ENCODE measurements at regions not wholly inside any gene's neighbourhood (a gene's known extent, or its start where the extent isn't known, plus 50 kb on each side); places are given as distances from the start of the nearest gene placed in this dataset.

DNA sequence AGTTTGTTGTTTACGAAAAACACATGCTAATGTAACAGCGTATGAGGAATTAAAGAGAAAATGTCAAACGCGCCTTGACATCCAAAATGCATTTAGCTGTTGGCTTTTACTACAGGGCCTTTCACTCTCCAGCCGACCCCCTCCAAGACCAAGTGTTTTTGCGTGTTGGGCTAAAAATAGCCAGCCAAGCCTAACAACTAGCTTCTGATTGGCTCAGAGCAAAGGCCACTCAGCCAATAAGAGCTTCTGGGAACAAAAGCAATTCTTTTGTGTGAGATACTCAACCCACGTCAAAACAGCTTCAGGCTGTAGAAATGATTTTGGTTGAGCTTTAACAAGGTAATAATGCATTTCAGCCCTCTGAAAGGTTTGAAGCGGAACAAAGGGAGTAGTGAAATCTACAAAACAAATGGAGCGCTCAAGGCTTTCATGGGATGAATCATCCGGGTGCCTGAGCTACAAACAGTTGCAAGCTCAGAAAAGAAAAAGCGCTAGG lies 198.7 kb upstream of the DCN start:
- peak; percentile 91 for DNase-seq

DNA sequence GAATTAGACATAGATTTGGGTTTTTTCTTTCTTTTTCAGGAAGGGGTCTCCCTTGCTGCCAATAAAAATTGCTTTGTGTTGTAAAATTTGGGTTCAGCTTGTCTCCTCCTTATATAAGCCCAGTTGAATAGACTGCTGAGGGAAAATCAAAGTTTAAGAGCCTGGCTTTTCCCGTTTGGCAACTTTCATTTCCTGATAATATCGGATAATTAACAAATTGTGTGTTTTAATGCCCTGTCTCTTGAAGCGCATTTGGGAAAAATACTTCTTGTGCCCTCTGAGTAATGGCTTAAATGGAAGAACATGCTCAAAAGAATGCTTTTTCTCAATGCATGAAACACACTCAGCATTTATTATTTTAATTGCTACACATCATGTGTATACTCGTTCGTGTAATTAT lies 198.0 kb upstream of the DCN start:
- no peak for DNase-seq

DNA sequence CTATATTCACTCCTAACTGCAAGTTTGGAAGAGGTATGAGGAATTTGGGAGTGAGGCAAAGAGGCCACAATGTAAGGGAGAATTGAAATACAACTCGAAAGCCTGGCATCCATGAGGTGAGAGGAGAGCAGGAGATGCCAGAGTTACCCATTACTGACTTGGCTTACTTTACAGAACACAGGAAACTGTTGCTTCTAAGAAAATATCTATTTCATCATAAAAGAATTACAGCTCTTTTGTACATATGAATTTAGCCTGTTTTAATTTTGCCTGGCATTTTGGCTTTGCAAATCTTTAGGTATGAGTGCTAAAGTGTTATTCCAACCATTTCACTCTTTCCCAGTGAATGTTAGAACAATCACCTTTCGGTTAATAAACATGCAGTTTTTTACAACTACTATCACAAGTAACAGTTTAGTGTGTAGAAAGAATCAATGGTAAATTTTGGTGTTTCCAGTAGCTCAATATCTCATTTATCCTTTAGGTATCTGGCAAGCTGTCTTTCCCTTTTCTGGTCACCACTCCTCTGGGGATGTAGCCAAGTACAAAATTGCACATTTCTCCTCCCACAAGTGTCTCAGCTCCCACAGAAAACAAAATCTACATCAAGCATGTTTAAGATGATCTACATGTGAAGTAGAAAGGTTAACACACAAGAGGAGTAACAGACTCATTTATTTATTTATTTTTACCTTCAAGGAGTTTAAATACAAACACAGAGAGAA lies 196.6 kb upstream of the DCN start:
- DNase-seq, result no peak

DNA sequence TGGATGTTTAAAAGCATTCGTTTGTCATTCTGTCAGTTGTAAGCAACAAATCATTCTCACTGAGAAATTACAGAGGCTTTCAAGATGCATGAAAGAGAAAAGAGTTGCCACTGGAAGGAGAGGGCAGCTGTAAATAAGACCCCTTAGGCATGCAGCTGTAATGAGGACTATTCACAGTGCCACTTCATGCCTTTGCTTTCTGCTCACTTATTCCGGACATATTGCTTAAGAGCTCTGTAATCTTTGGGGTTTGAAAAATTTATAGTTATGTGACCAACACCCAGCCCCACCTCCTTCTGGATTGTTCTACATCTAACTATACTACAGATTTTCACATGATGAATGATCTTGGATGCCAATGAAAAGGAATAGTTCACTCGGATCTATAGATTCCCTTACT lies 194.8 kb upstream of the DCN start:
- DNase-seq, result no peak

DNA sequence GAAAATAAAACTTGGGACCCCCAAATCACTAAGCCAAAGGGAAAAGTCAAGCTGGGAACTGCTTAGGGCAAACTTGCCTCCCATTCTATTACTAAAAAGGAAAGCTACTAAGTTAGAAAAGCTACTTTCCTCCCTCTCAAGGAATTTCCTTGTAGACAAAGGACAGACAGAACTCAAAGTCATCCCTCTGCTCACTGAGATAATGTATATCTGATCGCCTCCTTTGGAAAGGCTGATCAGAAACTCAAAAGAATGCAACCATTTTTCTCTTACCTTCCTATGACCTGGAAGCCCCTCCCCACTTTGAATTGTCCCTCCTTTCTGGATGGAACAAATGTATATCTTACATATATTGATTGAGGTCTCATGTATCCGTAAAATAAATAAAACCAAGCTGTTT lies 190.5 kb upstream of the DCN start:
- DNase-seq, result no peak

DNA sequence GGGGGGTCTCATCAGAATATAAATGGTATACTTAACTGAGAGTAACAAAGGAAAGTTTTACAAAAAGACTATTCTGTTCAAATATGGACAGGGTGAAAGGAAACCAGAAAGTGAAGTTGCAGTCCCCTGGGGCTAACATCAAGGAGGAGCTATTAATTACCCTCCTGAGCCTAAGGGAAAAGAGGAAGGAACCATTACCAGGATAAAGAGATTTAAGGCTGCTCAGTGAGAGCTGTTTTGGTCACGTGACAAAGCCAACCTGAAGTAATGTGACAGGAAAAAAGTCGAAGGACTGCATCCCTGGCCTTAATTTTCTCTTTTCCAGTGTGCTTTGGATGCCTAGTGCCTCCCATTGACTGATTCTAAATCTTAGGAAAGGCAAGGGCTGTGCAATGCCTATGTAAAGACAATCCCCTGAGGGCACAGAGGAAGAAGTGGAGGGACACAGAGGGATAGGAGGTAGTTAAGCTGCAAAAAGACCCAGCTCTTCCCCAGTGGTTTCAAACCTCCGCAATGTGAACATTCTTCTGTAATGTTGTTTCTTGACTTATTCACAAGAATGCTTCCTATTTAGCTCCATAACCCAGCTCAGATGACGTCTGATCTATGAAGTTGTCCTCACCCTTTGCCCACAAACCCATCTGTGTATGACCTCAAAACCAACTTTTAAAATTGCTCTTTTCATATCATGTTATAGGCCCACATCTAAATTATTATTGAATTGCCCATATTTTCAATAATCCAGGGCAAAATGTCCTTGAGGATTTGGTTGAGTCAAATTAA lies 187.7 kb upstream of the DCN start:
- DNase-seq, result no peak

DNA sequence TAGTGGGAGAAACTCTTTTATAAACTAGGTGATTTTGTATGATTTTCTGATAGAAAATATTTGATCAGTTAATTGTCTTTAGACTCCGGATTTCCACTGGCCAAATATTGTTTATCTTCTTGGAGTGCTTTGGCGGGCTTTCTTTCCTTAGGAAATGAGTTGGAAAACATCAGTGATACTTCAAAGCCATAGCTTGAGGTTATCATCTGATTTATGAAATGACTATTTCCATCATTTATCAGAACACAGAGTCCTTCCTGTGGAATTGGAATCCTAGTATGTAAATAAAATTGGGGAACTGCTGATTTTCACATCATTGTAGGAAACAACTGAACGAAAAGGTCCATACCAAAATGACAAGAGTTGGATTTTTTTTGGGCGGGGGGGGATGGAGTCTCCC lies 186.0 kb upstream of the DCN start:
- DNase-seq, result no peak

DNA sequence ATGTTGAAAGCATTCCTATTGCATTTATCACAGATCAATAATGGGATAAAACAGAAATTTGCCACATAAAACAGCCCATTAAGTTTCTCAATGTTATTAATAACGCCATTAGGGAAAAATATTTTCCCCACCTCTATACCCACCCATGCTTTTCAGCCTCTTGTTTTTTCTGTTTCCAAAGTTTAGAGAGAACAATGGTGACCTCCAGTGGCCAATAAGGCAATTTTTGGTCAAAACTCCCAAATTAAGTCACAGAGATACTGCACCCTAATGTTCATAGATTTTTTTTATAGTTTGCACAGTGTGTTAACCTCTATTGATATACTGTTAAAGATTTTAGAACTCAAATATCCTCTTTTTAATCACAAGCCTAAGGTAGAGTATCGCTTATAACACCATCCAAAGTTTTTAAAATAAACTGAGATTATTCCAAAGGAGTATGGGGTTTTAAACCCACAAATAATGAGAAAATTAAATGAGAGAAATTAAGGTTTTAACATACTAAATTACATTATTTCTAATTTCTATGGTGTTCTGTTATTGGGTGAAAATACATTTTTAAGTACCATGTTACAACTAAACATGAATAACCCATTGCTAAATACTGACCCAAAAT lies 184.7 kb upstream of the DCN start:
- peak; percentile 31 for DNase-seq

DNA sequence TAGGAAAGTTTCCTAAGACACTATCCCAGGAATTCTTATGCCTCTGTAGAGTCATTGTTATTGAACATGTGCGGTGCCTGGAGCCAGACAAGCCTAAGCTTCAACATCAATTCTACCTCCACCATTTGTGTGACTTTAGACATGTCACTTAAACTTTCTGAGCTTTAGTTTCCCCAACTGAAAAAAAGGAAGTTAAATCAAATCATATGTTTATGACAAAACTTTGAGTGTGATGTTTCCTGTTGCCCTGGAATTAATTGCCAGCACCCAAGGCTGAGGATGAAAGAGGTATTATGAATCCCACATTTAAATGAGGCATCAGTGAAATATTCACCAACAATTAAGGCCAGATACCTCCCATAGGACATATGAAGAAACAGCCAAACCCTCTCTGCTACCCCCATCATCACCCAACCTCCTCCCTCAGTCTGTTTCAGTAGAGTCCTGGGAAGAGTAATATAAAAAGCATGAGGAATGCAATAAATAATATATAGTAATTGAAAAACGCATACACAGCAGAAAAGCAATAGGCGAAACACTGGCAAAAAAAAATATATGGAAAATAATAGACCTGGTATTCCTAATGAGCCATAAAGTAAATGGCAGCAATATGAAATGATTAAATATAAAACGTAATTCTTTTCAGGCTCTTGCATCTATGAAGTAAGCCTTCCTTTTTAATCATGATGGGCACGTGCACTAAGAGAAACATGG lies 182.0 kb upstream of the DCN start:
- no peak for DNase-seq

DNA sequence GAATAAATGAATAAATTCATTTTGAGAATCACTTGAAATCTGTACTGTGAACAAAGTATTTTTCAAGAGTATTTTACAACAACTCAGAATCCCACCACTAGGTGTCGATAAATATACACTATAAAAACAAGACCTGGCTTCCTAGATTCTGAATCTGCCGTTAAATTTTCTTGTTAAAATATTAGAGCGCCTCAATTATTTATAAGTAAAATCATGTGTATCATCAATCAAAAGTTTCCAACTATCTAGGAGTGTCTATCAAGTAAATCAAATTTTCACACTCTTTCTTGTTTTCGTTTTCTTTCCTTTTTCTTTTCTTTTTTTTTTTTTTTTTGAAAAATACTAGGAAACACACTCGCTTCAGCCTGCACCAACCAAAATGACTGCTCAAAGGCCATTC lies 179.2 kb upstream of the DCN start:
- peak; percentile 70 for DNase-seq

DNA sequence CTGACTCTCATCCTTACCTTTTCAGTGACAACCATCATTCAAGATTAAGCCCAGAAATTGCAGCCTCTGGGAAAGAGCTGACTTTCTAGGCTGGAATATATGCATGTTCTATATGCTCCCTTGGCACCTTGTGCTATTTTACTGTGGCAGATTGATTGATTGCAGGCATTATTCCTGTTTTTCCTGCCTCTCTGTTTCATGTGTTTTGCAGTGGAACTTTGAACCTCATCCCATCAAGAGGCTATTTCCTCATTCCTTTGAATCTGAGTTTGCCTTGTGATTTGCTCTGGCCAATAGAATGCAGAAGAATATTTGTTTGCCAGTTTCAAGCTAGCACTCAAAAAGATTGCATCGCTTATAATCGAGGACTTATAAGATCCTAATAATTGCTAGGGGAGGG lies 174.8 kb upstream of the DCN start:
- no peak for DNase-seq

DNA sequence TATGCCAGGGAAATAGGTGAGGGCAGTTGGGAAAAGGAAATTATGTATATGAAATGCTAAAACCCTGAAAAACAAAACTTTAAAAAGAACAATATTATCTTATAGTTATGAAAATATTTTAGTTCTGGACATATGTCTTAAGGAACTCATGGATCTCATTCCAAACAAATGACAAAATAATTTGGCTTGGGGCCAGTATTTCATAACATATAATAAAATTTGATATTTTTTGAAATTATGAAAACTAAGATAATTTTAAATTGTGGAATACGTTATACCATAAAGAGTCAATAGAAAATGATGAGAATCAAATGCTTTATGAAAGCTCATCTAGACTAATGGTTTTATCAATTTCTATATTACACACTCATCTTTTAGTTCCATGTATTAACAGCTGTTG lies 173.8 kb upstream of the DCN start:
- DNase-seq, result no peak

DNA sequence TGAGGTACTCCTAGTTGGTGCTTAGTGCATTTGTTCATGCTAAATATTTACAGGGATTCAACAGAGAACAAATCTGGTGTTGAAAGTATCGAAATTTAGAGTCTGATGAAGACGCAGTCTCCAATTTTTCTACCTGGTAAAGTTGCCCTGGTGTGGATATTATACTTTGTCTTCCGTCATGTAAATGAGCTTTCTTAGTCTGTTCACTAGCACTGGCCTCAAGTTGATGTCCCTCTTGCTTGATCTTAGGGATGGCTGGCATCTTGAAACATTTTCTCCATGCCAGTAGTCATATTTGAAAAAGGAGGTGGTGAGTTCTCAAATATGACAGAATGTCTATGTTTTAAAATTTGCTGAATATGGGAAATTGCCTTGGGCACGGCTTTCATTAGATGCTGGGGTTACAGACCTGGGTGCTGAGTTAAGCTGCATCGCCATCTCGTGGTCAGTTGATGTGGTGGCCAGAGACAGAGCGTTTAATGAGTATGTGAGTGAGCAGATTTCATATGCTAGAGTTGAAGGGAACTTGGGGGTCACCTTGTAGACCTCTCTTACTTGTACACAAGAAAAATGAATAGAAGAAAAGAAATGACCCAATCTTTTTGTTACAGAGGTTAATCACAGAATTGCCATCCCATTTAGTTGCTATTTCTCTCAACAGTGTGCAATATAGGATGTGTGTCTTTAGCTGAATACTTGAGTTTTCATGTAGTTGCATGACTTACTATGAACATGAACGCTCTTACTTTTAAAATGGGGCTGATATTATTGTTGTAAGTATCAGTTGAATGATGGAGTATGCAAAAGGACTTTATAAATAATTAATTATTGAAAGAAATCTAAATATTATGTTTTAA lies 172.8 kb upstream of the DCN start:
- peak; percentile 82 for DNase-seq

DNA sequence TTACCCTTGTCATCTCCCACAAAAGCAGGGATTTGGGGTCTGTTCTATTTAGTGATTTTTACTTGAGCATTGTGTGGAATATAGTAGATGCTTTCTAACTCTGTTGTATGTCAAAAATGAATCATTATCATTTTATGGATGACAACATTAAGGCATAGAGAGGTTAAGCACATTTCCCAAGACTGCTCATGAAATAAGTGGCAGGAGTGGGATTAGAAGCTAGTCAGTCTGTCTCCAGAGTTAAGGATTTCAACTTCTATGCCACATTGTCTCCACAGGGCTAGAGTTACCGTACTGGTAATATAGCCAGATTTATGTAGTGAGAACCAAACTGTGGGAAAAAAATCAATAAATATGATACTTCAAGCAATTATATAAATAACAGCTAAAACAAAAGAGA lies 170.6 kb upstream of the DCN start:
- DNase-seq, result no peak

DNA sequence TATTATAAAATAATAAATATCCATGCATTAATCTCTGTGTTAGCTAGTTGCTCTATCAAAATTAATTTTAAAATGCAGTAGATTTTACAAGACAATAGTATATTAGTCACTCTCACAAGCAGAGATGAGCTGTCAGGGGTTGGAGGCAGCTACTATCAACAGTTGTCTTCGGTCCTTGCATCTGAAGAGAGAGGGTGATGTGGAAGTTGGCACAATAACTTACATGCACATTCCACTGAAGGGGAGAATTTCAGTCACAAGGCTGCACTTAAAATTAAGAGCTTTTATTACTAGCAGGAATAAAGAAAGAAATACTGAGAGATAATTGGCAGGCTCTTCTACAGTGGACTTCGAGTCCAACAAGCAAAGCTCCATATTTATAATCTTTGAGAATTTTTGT lies 166.9 kb upstream of the DCN start:
- DNase-seq, result no peak

DNA sequence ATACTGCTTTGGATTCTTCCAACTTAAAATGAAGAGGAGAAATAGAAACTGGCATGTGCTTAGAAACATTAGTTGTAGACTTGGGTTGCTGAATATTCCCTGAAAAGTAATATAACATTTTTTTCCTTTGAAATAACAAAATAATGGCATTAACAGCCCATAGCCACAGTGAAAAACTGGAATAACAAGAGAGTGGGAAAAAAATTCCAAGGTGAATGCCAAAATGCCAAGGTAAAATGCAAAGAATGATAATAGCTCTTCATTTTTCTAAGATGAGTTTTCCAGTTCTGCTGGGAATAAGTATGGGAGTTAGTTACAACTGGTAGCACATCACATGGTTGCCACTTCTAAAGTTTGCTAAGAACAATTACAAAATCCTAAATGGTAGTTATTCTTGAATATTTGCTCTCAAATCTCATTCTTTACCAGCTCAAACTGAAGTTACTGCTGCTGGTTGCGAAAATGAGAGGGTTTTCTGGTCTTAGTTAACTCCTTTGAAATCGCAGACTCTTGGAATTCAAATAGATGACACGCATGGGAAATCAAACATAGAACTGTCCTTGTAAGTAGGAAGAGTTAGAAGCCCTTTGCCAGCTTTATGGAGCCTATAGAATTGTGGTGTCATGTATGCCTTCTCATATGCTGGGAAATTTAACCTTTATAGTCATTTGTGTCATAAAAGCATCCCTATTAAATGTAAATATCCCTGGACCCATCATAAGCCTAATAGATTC lies 165.0 kb upstream of the DCN start:
- DNase-seq, result no peak

DNA sequence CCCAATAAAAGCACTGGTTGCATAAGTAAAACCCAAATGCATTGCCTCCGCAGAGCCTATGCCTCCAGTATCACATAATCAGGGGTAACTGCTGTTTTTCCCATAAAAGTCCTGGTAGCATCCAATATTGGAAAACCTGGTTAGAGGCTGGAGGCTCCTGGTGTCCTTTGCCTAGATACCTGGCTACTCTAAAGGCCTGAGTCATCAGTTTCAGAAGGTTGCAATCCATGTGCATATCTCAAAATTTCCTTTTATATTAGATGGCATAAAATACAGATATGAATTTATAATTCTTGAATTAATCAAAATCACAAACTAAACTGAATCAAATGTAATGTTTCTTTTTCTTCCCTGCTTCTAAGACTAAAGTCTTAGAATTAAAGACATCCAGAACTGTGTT lies 164.2 kb upstream of the DCN start:
- no peak for DNase-seq

DNA sequence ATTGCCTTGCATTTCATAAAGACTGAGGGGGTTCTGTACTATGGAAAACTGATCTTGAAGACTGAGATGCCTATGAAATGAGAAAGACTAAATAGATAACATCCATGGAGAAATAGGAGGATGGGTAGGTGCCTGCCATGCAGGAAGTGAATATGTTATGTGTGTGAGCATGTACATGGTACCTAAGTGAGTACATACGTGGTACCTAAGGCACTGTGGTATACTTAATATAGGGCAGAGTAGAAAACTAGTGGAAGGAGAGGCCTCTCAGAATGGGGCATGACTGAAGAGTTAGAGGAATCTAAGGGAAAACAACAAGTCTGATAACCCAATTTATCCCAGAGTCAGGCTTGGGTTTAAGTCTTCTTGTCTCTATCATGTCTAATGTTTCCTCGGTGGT lies 161.8 kb upstream of the DCN start:
- DNase-seq, result no peak

DNA sequence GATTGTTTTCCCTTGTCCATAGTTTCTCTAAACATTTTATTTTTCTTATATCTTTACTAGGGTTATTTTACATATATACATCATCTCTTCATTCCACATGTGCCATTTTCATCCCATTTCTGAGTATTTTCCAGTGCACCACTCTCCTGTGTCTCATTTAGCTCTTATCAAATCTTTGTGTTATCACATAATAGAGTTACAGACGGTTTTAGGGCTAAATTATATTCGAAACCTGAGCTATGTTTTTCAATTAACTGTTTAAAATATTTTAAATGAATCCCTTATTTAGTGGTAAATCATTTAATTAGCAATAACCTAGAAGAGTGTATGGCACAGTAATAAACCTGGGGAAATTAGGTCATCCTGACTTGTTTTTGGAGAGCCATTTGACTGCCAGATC lies 160.4 kb upstream of the DCN start:
- no peak for DNase-seq

DNA sequence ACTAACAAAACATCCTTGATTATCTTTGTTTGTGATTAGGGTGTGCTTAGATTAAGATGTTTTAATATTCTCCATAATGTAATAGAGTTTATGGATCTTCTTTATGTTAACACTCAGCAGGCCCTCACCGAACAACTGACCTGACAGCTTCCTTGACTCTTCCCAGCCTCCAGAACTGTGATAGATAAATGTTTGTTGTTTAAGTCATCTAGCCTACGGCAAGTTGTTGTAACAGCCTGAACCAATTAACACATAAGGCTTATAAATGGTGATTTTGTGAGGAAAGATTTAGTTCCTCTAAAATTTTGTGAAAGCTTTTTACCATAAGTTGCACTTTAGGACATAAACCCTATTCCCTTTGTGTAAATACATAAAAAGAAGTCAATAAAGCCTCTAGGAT lies 156.5 kb upstream of the DCN start:
- DNase-seq, result no peak

DNA sequence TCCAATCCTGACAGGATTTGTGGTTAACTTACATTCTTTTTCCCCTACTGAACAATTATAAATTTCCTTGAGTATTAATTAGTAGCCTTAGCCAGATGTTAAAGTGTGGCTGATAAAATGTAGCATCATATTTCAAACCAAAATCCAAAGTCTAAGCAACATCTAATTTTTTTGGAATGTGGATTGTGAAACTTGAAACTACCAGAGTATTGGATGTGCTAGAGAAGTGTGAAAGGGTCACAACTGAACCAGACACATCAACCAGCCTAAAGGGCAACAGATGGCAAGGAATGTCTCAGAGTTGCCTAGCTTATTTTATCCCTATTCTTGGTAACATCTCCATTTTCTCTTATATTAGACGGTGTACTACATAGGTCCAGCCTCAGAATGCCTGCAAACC lies 153.1 kb upstream of the DCN start:
- no peak for DNase-seq

DNA sequence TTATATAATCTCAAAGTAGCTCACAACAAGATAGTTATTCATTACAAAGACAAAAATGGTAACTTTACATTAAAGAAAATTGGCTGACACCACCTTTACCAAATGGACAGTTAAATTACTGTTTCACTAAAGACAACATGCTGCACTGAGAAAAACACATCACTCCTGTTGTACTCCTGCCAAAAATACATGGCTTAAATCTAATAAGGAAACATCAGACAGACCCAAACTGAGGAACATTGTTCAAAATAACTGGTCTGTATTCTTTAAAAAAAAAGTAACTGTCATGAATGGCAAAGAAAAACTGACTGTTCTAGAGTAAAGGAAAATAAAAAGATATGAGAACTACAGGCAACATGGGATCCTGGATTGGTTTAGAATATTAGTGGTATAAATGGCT lies 151.3 kb upstream of the DCN start:
- DNase-seq, result no peak

All from dermis blood vessel endothelial cell (primary cell).